GM23248 (cell line): ENCODE measurements at regions not wholly inside any gene's neighbourhood (a gene's known extent, or its start where the extent isn't known, plus 50 kb on each side); places are given as distances from the start of the nearest gene placed in this dataset.
"Not testable (repeated sequence)": the region's sequence is repeated elsewhere in the genome, so short reads cannot be mapped to it uniquely, and the experiment has no call there.

Source experiments
- DNase-seq: peaks from one replicate; pipeline ENCODE4 v3.0.0-alpha.2; 2015
- H2AFZ ChIP-seq: fragments of 200-600 bp; sonication (generic); 2 replicates; pipeline ENCODE4 v1.6.1; 2016; ENCODE audit warnings: antibody characterized with exemption
- H3F3A ChIP-seq: fragments of 200-600 bp; sonication (generic); 2 replicates; pipeline ENCODE4 v1.6.1; 2016; ENCODE audit warnings: mild to moderate bottlenecking, antibody characterized with exemption, mixed run types; ENCODE audit not compliant: insufficient read depth
- H3K27ac ChIP-seq: fragments of 200-600 bp; sonication (generic); 2 replicates; pipeline ENCODE4 v1.5.1; 2016; ENCODE audit warnings: mild to moderate bottlenecking
- H3K27me3 ChIP-seq: fragments of 200-600 bp; sonication (generic); replicated peaks from 2 replicates; pipeline ENCODE4 v1.6.1; 2016; ENCODE audit warnings: mild to moderate bottlenecking; ENCODE audit not compliant: insufficient read depth
- H3K36me3 ChIP-seq: fragments of 200-600 bp; sonication (generic); 2 replicates; pipeline ENCODE4 v1.6.1; 2016; ENCODE audit warnings: low read depth, mild to moderate bottlenecking
- H3K4me1 ChIP-seq: fragments of 200-600 bp; sonication (generic); 2 replicates; pipeline ENCODE4 v1.6.1; 2016; ENCODE audit warnings: mild to moderate bottlenecking; ENCODE audit not compliant: insufficient read depth
- H3K4me2 ChIP-seq: fragments of 200-600 bp; sonication (generic); one replicate; pipeline ENCODE4 v1.6.1; 2016; ENCODE audit warnings: mild to moderate bottlenecking; ENCODE audit not compliant: unreplicated experiment
- H3K4me3 ChIP-seq: fragments of 200-600 bp; sonication (generic); 2 replicates; pipeline ENCODE4 v1.5.1; 2016; ENCODE audit warnings: mild to moderate bottlenecking
- H3K79me2 ChIP-seq: fragments of 200-600 bp; sonication (generic); 2 replicates; pipeline ENCODE4 v1.6.1; 2016; ENCODE audit warnings: mild to moderate bottlenecking; ENCODE audit not compliant: insufficient read depth
- H3K9ac ChIP-seq: fragments of 200-600 bp; sonication (generic); 2 replicates; pipeline ENCODE4 v1.6.1; 2016; ENCODE audit warnings: mild to moderate bottlenecking
- H3K9me2 ChIP-seq: fragments of 200-600 bp; sonication (generic); 2 replicates; pipeline ENCODE4 v1.6.1; 2016; ENCODE audit warnings: mixed run types, mild to moderate bottlenecking, moderate library complexity; ENCODE audit not compliant: insufficient read depth
- H3K9me3 ChIP-seq: fragments of 200-600 bp; sonication (generic); one replicate; pipeline ENCODE4 v1.6.1; 2017; ENCODE audit warnings: low read depth
- H4K20me1 ChIP-seq: fragments of 200-600 bp; sonication (generic); 2 replicates; pipeline ENCODE4 v1.6.0; 2016; ENCODE audit not compliant: insufficient read depth
- EZH2 ChIP-seq: fragments of 200-600 bp; sonication (generic); IDR thresholded peaks from 2 replicates; pipeline ENCODE4 v1.6.1; 2018; ENCODE audit warnings: antibody characterized with exemption, mild to moderate bottlenecking; ENCODE audit not compliant: insufficient read depth, poor library complexity, severe bottlenecking
- EZH2phosphoT487 ChIP-seq: fragments of 200-600 bp; sonication (generic); IDR thresholded peaks from 2 replicates; pipeline ENCODE4 v1.6.1; 2018; ENCODE audit warnings: antibody characterized with exemption, moderate library complexity, mild to moderate bottlenecking, low read depth; ENCODE audit not compliant: insufficient read depth
- WGBS, 2 experiments: methylation state at CpG; one replicate each; pipeline ENCODE4 v1.1.6; 2015 to 2017; ENCODE audit warnings: low lambda C conversion rate in 2 of 2, low coverage in 1 of 2; ENCODE audit errors: missing lambda C conversion rate in 2 of 2; 5-methylcytosine and 5-hydroxymethylcytosine counted together
- in situ Hi-C: fragments of 300-500 bp; cut with MboI; formaldehyde crosslinking; loops from 2 replicates; pipeline ENCODE4 v1.15.0; 2020

GRCh38 chr4:159859656-159860148 is 756.8 kb downstream of the RAPGEF2 start:
- Histone ChIP-seq H3K9ac (no peak overlapping the region), H3K4me3 (no peak overlapping the region), H3F3A (no peaks in the 10 kb centered on the region), H3K79me2 (no peaks in the 10 kb centered on the region), H3K9me3 (no peaks in the 10 kb centered on the region), H3K27ac (no peak overlapping the region), H3K4me1 (no peaks in the 10 kb centered on the region), H4K20me1 (no peaks in the 10 kb centered on the region), H3K9me2 (no peaks in the 10 kb centered on the region), H3K4me2 (no peak overlapping the region), H3K27me3 (no peaks in the 10 kb centered on the region), H3K36me3 (no peaks in the 10 kb centered on the region), H2AFZ (no peak overlapping the region)
- no peak for DNase-seq
- in situ Hi-C loops: no loop called here
- 32 to 38% methylated on average over 4 of the region's 4 CpGs for WGBS, 2 experiments
- TF ChIP-seq EZH2 (no peak), EZH2phosphoT487 (no peak)

GRCh38 chr4:159860945-159861344 is 758.1 kb downstream of the RAPGEF2 start:
- no peaks in the 10 kb centered on the region for H3K9me2 ChIP-seq
- TF ChIP-seq EZH2phosphoT487 (no peak), EZH2 (no peak)
- H3K4me3 ChIP-seq: no peak overlapping the region
- WGBS, 2 experiments: 33 to 36% methylated on average over 3 of the region's 3 CpGs
- H3K36me3 ChIP-seq: no peaks in the 10 kb centered on the region
- in situ Hi-C loops: no loop called here
- H2AFZ ChIP-seq: no peak overlapping the region
- no peak for DNase-seq
- no peaks in the 10 kb centered on the region for H3F3A ChIP-seq
- no peak overlapping the region for H3K4me2 ChIP-seq
- H3K9ac ChIP-seq: no peak overlapping the region
- H3K79me2 ChIP-seq: no peaks in the 10 kb centered on the region
- no peaks in the 10 kb centered on the region for H3K27me3 ChIP-seq
- H3K4me1 ChIP-seq: no peaks in the 10 kb centered on the region
- no peak overlapping the region for H3K27ac ChIP-seq
- H4K20me1 ChIP-seq: no peaks in the 10 kb centered on the region
- no peaks in the 10 kb centered on the region for H3K9me3 ChIP-seq

- Histone ChIP-seq H3F3A (no peaks in the 10 kb centered on the region), H3K4me3 (no peak overlapping the region), H3K9me3 (no peaks in the 10 kb centered on the region), H3K4me2 (no peak overlapping the region), H3K27ac (no peak overlapping the region), H2AFZ (no peak overlapping the region), H3K36me3 (no peaks in the 10 kb centered on the region), H3K27me3 (no peaks in the 10 kb centered on the region), H4K20me1 (no peaks in the 10 kb centered on the region), H3K79me2 (no peaks in the 10 kb centered on the region), H3K9me2 (no peaks in the 10 kb centered on the region), H3K9ac (no peak overlapping the region), H3K4me1 (no peaks in the 10 kb centered on the region)
- TF ChIP-seq EZH2phosphoT487 (no peak), EZH2 (no peak)
- in situ Hi-C loops: no loop called here
- no peak for DNase-seq
- WGBS, 2 experiments: 18 to 22% methylated on average over 3 of the region's 3 CpGs
Observed at GRCh38 chr4:159864337-159864736, 761.5 kb downstream of the RAPGEF2 start.

GRCh38 chr4:159867673-159868072 is 764.8 kb downstream of the RAPGEF2 start:
- no peaks in the 10 kb centered on the region for H3K79me2 ChIP-seq
- no peaks in the 10 kb centered on the region for H3K36me3 ChIP-seq
- H3K27me3 ChIP-seq: no peaks in the 10 kb centered on the region
- H3K4me1 ChIP-seq: no peaks in the 10 kb centered on the region
- H3K4me3 ChIP-seq: no peak overlapping the region
- H2AFZ ChIP-seq: no peak overlapping the region
- no peaks in the 10 kb centered on the region for H3F3A ChIP-seq
- H3K9ac ChIP-seq: no peak overlapping the region
- no peak overlapping the region for H3K27ac ChIP-seq
- in situ Hi-C loops: no loop called here
- no peak for DNase-seq
- TF ChIP-seq EZH2 (no peak), EZH2phosphoT487 (no peak)
- no peak overlapping the region for H3K4me2 ChIP-seq
- H4K20me1 ChIP-seq: no peaks in the 10 kb centered on the region
- H3K9me2 ChIP-seq: no peaks in the 10 kb centered on the region
- 58 to 71% methylated on average over 1 of the region's 1 CpG for WGBS, 2 experiments
- H3K9me3 ChIP-seq: no peaks in the 10 kb centered on the region

GRCh38 chr4:159868936-159869335 is 766.1 kb downstream of the RAPGEF2 start:
- H2AFZ ChIP-seq, H3K4me2 ChIP-seq, in situ Hi-C loops, H3K27ac ChIP-seq, H3K9me2 ChIP-seq, H3K79me2 ChIP-seq, DNase-seq, H3K36me3 ChIP-seq, H3K27me3 ChIP-seq, H3K9ac ChIP-seq, H4K20me1 ChIP-seq, H3K4me1 ChIP-seq, H3K9me3 ChIP-seq, H3F3A ChIP-seq, H3K4me3 ChIP-seq: not testable (repeated sequence)
- WGBS, 2 experiments: 68 to 74% methylated on average over 23 of the region's 23 CpGs
